NCI-H748 treated with DMSO at 0.1 percent for 48 hours (cell line): ENCODE measurements at regions not wholly inside any gene's neighbourhood (a gene's known extent, or its start where the extent isn't known, plus 50 kb on each side); places are given as distances from the start of the nearest gene placed in this dataset.
"Not testable (repeated sequence)": the region's sequence is repeated elsewhere in the genome, so short reads cannot be mapped to it uniquely, and the experiment has no call there.

Experiments used
- DNase-seq: peaks from one replicate; lab custom pipeline; 2025; lab: John Stamatoyannopoulos, UW

- DNase-seq = no peak
These were observed 102.6 kb upstream of the ALDH3B2 start for GRCh38 chr11:67776852-67777520.

GRCh38 chr11:67774175-67774574 is 99.8 kb upstream of the ALDH3B2 start:
- DNase-seq = peak; percentile 80

- DNase-seq = not testable (repeated sequence)
These were observed 93.7 kb upstream of the ALDH3B2 start for GRCh38 chr11:67768001-67768730.

- not testable (repeated sequence) for DNase-seq
These were observed 86.8 kb upstream of the ALDH3B2 start for GRCh38 chr11:67761211-67761610.

GRCh38 chr11:67759321-67759720 is 84.9 kb upstream of the ALDH3B2 start:
- not testable (repeated sequence) for DNase-seq

GRCh38 chr11:67758467-67758866 is 84.0 kb upstream of the ALDH3B2 start:
- DNase-seq = not testable (repeated sequence)

GRCh38 chr11:67758009-67758408 is 83.6 kb upstream of the ALDH3B2 start:
- not testable (repeated sequence) for DNase-seq

GRCh38 chr11:67753820-67754219 is 79.4 kb upstream of the ALDH3B2 start:
- DNase-seq = not testable (repeated sequence)

GRCh38 chr11:67745181-67745726 is 70.8 kb upstream of the ALDH3B2 start:
- DNase-seq = no peak

GRCh38 chr11:67744231-67744630 is 69.8 kb upstream of the ALDH3B2 start:
- DNase-seq = not testable (repeated sequence)

- DNase-seq = not testable (repeated sequence)
These were observed 63.8 kb upstream of the ALDH3B2 start for GRCh38 chr11:67738231-67738630.

- DNase-seq = not testable (repeated sequence)
These were observed 63.2 kb upstream of the ALDH3B2 start for GRCh38 chr11:67737562-67738080.

GRCh38 chr11:67732045-67732787 is 57.8 kb upstream of the ALDH3B2 start:
- no peak for DNase-seq

- DNase-seq = no peak
These were observed 57.2 kb upstream of the ALDH3B2 start for GRCh38 chr11:67731583-67731982.

GRCh38 chr11:67728163-67728571 is 53.7 kb upstream of the ALDH3B2 start:
- not testable (repeated sequence) for DNase-seq

- not testable (repeated sequence) for DNase-seq
These were observed 52.9 kb upstream of the ALDH3B2 start for GRCh38 chr11:67727066-67728040.
